Adrenal gland (tissue), 5 donors: ENCODE measurements at regions not wholly inside any gene's neighbourhood (a gene's known extent, or its start where the extent isn't known, plus 50 kb on each side); places are given as distances from the start of the nearest gene placed in this dataset.

Source experiments
- POLR2A ChIP-seq, 2 donors: fragments of 450-650 bp; IDR thresholded peaks; one replicate each; pipeline ENCODE4 v1.6.1; 2017; ENCODE audit warnings: antibody characterized with exemption in 2 of 2, mild to moderate bottlenecking in 2 of 2, moderate library complexity in 1 of 2
- TF ChIP-seq, protein P1 (sequence below), 6 experiments: fragments of 450-650 bp in 4 of 6; fragments of 200-600 bp in 2 of 6; sonication (generic) in 1 of 6; IDR thresholded peaks; 1 replicate in 5 of 6; 2 replicates in 1 of 6; pipeline versions ENCODE4 v1.5.1 to v1.8.0; 2016 to 2021; ENCODE audit warnings: antibody characterized with exemption in 6 of 6, mild to moderate bottlenecking in 2 of 6, moderate library complexity in 1 of 6
- donor health status: DM: no; HTN: no; CAD: no.

DNA sequence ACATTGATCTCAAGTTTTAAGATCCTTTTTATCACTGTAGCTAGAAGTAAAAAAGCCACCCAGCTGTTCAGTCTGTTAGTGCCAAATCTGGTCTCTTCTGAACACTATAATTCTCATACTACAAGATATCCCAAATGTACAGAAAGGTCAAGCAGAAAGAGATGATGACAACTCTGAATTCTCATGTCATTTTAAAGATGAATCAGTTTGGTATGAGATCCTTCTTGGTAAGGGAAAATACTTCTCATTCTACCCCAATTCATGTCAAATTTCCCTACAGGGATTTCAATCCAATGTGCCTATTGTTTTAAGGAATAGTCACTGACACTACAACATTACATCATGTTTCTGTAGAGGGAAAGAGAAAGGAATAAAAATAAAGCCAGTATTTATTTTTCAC lies 184.5 kb downstream of the CPEB2 start:
- TF ChIP-seq, protein P1, sequence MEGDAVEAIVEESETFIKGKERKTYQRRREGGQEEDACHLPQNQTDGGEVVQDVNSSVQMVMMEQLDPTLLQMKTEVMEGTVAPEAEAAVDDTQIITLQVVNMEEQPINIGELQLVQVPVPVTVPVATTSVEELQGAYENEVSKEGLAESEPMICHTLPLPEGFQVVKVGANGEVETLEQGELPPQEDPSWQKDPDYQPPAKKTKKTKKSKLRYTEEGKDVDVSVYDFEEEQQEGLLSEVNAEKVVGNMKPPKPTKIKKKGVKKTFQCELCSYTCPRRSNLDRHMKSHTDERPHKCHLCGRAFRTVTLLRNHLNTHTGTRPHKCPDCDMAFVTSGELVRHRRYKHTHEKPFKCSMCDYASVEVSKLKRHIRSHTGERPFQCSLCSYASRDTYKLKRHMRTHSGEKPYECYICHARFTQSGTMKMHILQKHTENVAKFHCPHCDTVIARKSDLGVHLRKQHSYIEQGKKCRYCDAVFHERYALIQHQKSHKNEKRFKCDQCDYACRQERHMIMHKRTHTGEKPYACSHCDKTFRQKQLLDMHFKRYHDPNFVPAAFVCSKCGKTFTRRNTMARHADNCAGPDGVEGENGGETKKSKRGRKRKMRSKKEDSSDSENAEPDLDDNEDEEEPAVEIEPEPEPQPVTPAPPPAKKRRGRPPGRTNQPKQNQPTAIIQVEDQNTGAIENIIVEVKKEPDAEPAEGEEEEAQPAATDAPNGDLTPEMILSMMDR (IDR thresholded peaks at IDR 0.05), result no peak
- no peak for TF ChIP-seq POLR2A (IDR thresholded peaks at IDR 0.05)
